Upper lobe of left lung (tissue), 4 donors: ENCODE measurements at regions not wholly inside any gene's neighbourhood (a gene's known extent, or its start where the extent isn't known, plus 50 kb on each side); places are given as distances from the start of the nearest gene placed in this dataset.

Experiments
- EP300 ChIP-seq, 4 donors: sonication (generic); formaldehyde crosslinking; IDR thresholded peaks; one replicate each; pipeline ENCODE4 v1.5.1; 2017; ENCODE audit warnings: antibody characterized with exemption in 4 of 4, control low read depth in 2 of 4
- TF ChIP-seq, protein P1 (sequence below), 6 experiments: fragments of 450-650 bp in 4 of 6; fragments of 200-600 bp in 2 of 6; sonication (generic) in 2 of 6; IDR thresholded peaks; one replicate each; pipeline ENCODE4 v1.5.1; 2016 to 2019; ENCODE audit warnings: antibody characterized with exemption in 6 of 6

DNA sequence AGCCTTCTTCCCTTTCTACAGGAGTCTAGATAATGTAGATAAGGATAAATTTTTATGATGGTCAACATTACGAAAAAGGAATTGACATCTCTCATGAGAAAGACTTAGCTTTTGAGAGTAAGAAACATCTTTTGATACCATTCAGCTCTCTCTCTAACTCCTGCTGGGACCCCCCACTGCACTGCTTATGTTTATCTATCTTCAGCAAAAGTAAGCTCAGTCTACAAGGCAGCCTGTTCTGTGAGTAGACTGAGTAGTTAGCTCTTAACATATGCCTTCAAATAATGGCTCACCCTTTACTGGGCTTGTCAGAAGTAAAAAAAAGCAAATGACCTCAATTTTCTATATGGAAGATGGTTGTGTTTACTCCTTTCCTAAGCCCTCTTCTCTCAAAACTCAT lies 372.2 kb upstream of the CDH11 start:
- TF ChIP-seq, protein P1, sequence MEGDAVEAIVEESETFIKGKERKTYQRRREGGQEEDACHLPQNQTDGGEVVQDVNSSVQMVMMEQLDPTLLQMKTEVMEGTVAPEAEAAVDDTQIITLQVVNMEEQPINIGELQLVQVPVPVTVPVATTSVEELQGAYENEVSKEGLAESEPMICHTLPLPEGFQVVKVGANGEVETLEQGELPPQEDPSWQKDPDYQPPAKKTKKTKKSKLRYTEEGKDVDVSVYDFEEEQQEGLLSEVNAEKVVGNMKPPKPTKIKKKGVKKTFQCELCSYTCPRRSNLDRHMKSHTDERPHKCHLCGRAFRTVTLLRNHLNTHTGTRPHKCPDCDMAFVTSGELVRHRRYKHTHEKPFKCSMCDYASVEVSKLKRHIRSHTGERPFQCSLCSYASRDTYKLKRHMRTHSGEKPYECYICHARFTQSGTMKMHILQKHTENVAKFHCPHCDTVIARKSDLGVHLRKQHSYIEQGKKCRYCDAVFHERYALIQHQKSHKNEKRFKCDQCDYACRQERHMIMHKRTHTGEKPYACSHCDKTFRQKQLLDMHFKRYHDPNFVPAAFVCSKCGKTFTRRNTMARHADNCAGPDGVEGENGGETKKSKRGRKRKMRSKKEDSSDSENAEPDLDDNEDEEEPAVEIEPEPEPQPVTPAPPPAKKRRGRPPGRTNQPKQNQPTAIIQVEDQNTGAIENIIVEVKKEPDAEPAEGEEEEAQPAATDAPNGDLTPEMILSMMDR (IDR thresholded peaks at IDR 0.05): no peak
- no peak for TF ChIP-seq EP300 (IDR thresholded peaks at IDR 0.05)
